ENCODE measurements at regions not wholly inside any gene's neighbourhood (a gene's known extent, or its start where the extent isn't known, plus 50 kb on each side); places are given as distances from the start of the nearest gene placed in this dataset.

DNA sequence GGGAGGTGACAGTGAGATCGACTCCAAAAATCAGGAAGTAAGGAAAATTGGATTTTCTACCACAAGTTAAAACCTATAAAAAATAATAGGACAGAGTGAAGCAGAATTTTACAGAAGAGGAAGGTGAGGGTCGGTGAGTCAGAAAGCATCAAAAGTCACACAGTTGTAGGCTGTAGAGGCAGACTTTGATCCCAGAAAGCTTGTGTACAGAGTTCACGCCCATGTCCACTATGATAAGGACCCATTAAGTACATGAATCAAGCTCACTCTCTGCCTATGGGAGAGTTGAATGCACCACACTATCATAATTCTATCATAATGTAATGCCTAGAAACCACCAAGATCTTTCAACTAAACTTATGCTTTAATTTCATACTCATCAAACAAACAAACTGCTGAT lies 291.2 kb downstream of the PRELID2 start:
- TF ChIP-seq POLR2A (IDR thresholded peaks at IDR 0.05; ENCODE audit: low read length) (no peak), GATA1 (IDR thresholded peaks at IDR 0.05; ENCODE audit: low read depth, low read length) (no peak)
